SK-N-SH (cell line): ENCODE measurements at regions not wholly inside any gene's neighbourhood (a gene's known extent, or its start where the extent isn't known, plus 50 kb on each side); places are given as distances from the start of the nearest gene placed in this dataset.

Experiments
- ELF1 ChIP-seq: IDR thresholded peaks from 2 replicates; pipeline ENCODE4 v1.4.0; 2012
- EP300 ChIP-seq, 2 experiments: IDR thresholded peaks; 2 replicates each; pipeline versions ENCODE4 v1.4.0 to v1.6.1; 2012; ENCODE audit warnings: borderline replicate concordance in 1 of 2, low read depth in 1 of 2, low read length in 1 of 2
- FOXM1 ChIP-seq: IDR thresholded peaks from 2 replicates; pipeline ENCODE4 v1.4.0; 2012; ENCODE audit warnings: low read depth, mild to moderate bottlenecking
- MAX ChIP-seq: IDR thresholded peaks from 2 replicates; pipeline ENCODE4 v1.4.0; 2012; ENCODE audit warnings: low read depth
- MXI1 ChIP-seq: IDR thresholded peaks from 2 replicates; pipeline ENCODE4 v1.6.1; 2012; ENCODE audit warnings: mild to moderate bottlenecking, low read depth, low read length, improper control_type of control experiment
- NRF1 ChIP-seq: IDR thresholded peaks from 2 replicates; pipeline ENCODE4 v1.6.1; 2012; ENCODE audit warnings: low read depth, mild to moderate bottlenecking, low read length
- RAD21 ChIP-seq: IDR thresholded peaks from 2 replicates; pipeline ENCODE4 v1.6.1; 2012; ENCODE audit warnings: mild to moderate bottlenecking, low read length
- REST ChIP-seq: IDR thresholded peaks from 2 replicates; pipeline ENCODE4 v1.6.1; 2012; ENCODE audit warnings: mild to moderate bottlenecking, low read depth, low read length, moderate library complexity
- TAF1 ChIP-seq: IDR thresholded peaks from 2 replicates; pipeline ENCODE4 v1.6.1; 2012; ENCODE audit warnings: low read depth, mild to moderate bottlenecking, low read length, moderate library complexity, borderline replicate concordance
- TCF12 ChIP-seq: IDR thresholded peaks from 2 replicates; pipeline ENCODE4 v1.4.0; 2012
- TF ChIP-seq, protein P1 (sequence below): fragments of 200-600 bp; sonication (generic); IDR thresholded peaks from 2 replicates; pipeline ENCODE4 v1.6.1; 2017; ENCODE audit warnings: antibody characterized with exemption, mild to moderate bottlenecking, moderate library complexity

DNA sequence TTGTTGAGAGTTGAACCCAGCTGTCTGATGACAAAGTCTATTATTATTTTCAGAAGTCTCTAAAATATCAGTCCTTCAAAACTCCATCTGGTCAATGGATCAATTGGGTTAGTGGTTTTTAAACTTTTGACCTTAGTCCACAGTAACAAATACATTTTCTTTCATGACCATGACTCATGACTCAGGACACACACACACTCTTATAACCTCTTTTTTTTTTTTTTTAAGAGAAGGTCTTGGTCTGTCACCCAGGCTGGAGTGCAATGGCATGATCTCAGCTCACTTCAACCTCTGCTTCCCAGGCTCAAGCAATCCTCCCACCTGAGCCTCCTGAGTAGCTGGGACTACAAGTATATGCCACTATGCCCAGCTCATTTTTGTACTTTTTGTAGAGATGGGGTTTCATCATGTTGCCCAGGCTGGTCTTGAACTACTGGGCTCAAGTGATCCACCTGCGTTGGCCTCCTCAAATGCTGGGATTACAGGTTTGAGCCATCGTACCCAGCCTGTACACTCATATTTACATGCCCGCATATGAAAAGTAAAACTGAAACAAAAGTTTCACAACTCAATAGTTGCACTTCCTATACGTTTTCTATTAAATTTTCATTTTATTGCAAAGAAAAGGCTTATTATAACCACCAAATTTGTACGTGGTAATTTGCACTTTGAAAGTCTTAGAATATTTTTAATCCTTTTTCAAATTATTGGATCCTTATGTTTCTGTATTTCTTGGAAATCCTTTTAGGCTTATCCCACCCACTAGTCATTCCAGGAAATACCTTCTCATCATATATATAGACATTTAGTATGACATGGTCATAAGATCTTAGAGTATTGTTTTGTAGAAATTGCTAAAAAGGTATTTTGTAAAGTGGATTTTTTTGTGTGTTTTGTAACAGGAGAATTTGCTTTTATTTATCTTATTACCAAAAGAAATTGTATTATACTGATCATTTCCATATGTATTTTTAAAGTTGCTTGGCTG, 199.0 kb downstream of the LPIN1 start:
- no peak for TF ChIP-seq NRF1
- TF ChIP-seq, protein P1, sequence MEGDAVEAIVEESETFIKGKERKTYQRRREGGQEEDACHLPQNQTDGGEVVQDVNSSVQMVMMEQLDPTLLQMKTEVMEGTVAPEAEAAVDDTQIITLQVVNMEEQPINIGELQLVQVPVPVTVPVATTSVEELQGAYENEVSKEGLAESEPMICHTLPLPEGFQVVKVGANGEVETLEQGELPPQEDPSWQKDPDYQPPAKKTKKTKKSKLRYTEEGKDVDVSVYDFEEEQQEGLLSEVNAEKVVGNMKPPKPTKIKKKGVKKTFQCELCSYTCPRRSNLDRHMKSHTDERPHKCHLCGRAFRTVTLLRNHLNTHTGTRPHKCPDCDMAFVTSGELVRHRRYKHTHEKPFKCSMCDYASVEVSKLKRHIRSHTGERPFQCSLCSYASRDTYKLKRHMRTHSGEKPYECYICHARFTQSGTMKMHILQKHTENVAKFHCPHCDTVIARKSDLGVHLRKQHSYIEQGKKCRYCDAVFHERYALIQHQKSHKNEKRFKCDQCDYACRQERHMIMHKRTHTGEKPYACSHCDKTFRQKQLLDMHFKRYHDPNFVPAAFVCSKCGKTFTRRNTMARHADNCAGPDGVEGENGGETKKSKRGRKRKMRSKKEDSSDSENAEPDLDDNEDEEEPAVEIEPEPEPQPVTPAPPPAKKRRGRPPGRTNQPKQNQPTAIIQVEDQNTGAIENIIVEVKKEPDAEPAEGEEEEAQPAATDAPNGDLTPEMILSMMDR: no peak
- TF ChIP-seq REST: no peak
- no peak for TF ChIP-seq MAX
- TF ChIP-seq RAD21: no peak
- no peak for TF ChIP-seq MXI1
- TF ChIP-seq FOXM1: no peak
- TF ChIP-seq TAF1: no peak
- TF ChIP-seq ELF1: no peak
- no peak for TF ChIP-seq TCF12
- TF ChIP-seq EP300 (IDR thresholded peaks at IDR 0.05; ENCODE audit: borderline replicate concordance in 1 of 2, low read depth in 1 of 2, low read length in 1 of 2): no peak
